Neutrophil (primary cell): ENCODE measurements at regions not wholly inside any gene's neighbourhood (a gene's known extent, or its start where the extent isn't known, plus 50 kb on each side); places are given as distances from the start of the nearest gene placed in this dataset.

Experiments used
- H3K27ac ChIP-seq: fragments of 200-600 bp; sonication (generic); 2 replicates; pipeline ENCODE4 v1.5.1; 2016; ENCODE audit warnings: mild to moderate bottlenecking, moderate library complexity
- H3K27me3 ChIP-seq: fragments of 200-600 bp; sonication (generic); 2 replicates; pipeline ENCODE4 v1.6.0; 2016; ENCODE audit warnings: mild to moderate bottlenecking
- H3K36me3 ChIP-seq: fragments of 200-600 bp; sonication (generic); 2 replicates; pipeline ENCODE4 v1.5.1; 2017
- H3K4me1 ChIP-seq, 2 experiments: fragments of 200-600 bp in 1 of 2; sonication (generic) in 1 of 2; 1 replicate in 1 of 2; 2 replicates in 1 of 2; pipeline versions ENCODE4 v1.5.1 to v1.6.1; 2013 to 2016; ENCODE audit warnings: low read depth in 1 of 2, low read length in 1 of 2, mild to moderate bottlenecking in 1 of 2, moderate library complexity in 1 of 2; ENCODE audit not compliant: control insufficient read depth in 1 of 2, insufficient read depth in 1 of 2
- H3K4me3 ChIP-seq, 2 experiments: fragments of 200-600 bp in 1 of 2; sonication (generic) in 1 of 2; 1 replicate in 1 of 2; 2 replicates in 1 of 2; pipeline ENCODE4 v1.5.1; 2013 to 2016; ENCODE audit warnings: low read depth in 1 of 2, low read length in 1 of 2, mild to moderate bottlenecking in 1 of 2, moderate library complexity in 1 of 2
- H3K9me3 ChIP-seq: fragments of 200-600 bp; sonication (generic); 2 replicates; pipeline ENCODE4 v1.5.1; 2016
- CTCF ChIP-seq: fragments of 200-600 bp; sonication (generic); IDR thresholded peaks from 2 replicates; pipeline ENCODE4 v1.5.1; 2016; ENCODE audit warnings: antibody characterized with exemption

- Histone ChIP-seq H3K4me1 (no peaks in the 10 kb centered on the region), H3K27me3 (no peaks in the 10 kb centered on the region), H3K9me3 (no peaks in the 10 kb centered on the region), H3K27ac (no peak overlapping the region), H3K36me3 (no peaks in the 10 kb centered on the region), H3K4me3 (no peak overlapping the region)
- TF ChIP-seq CTCF = no peak
Observed at GRCh38 chr6:104486035-104486434, 373.7 kb downstream of the HACE1 start.

- H3K36me3 ChIP-seq = no peaks in the 10 kb centered on the region
- no peak for TF ChIP-seq CTCF
- H3K4me3 ChIP-seq = no peak overlapping the region
- no peaks in the 10 kb centered on the region for H3K27me3 ChIP-seq
- no peak overlapping the region for H3K27ac ChIP-seq
- no peaks in the 10 kb centered on the region for H3K9me3 ChIP-seq
- no peaks in the 10 kb centered on the region for H3K4me1 ChIP-seq
Observed at GRCh38 chr6:104484626-104485025, 375.1 kb downstream of the HACE1 start.

DNA sequence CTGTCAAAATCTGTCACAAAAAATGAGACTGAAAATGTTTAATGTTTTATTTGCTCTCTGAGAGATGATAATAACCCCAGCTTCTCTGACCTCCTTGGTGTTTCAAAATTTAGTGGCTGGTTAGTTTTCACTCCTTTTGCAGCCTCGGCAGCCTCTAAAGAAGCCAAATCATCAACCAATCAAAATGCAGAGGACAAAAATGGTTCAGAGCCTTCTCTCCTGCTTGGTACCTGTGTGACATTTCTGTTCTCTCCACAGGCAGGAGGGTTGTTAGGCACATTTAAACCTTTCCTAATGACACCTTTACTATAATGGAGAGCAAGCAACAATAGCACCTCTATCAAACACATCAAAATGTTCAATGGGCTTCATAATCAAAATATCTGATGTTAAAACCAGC lies 375.5 kb downstream of the HACE1 start:
- Histone ChIP-seq H3K4me3 (no peak overlapping the region), H3K4me1 (no peaks in the 10 kb centered on the region), H3K27me3 (no peaks in the 10 kb centered on the region), H3K9me3 (no peaks in the 10 kb centered on the region), H3K27ac (no peak overlapping the region), H3K36me3 (no peaks in the 10 kb centered on the region)
- TF ChIP-seq CTCF = no peak

DNA sequence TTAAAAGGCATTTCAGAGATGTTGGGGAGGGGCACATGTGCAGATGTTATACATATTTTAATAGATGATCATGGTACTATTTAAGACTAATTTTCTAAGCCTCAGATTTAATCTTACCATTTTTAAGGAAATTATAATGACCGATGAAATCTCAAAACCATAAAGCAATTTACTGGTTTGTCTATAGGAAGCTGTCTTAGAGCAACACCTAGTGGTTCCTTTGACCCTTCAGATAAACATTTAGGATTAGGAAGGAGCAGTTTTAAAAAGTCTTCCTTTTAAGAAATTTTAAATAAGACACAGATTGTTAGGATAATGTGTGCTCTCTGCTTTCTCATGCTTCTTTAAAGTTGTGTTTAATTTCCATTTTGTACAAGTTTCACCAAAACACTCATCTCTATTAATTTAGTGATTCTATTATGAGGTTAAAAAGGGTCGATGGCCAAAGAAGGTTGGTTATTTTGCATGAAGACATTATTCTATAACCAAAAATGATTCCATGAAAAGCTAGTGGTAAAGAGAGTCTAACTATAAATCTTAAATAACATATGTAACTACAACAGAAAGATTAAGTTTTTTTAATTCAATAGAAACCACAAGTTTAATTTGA lies 376.4 kb downstream of the HACE1 start:
- Histone ChIP-seq H3K27me3 (no peaks in the 10 kb centered on the region), H3K4me3 (no peak overlapping the region), H3K9me3 (no peaks in the 10 kb centered on the region), H3K27ac (no peak overlapping the region), H3K4me1 (no peaks in the 10 kb centered on the region), H3K36me3 (no peaks in the 10 kb centered on the region)
- TF ChIP-seq CTCF = no peak

GRCh38 chr6:104477569-104477968 lies 382.1 kb downstream of the HACE1 start:
- H3K4me3 ChIP-seq = no peak overlapping the region
- H3K9me3 ChIP-seq = no peaks in the 10 kb centered on the region
- H3K27me3 ChIP-seq = no peaks in the 10 kb centered on the region
- no peaks in the 10 kb centered on the region for H3K36me3 ChIP-seq
- no peak overlapping the region for H3K27ac ChIP-seq
- TF ChIP-seq CTCF = no peak
- H3K4me1 ChIP-seq = no peaks in the 10 kb centered on the region

- Histone ChIP-seq H3K27me3 (no peaks in the 10 kb centered on the region), H3K27ac (no peak overlapping the region), H3K4me3 (no peak overlapping the region), H3K9me3 (no peaks in the 10 kb centered on the region), H3K36me3 (no peaks in the 10 kb centered on the region), H3K4me1 (no peaks in the 10 kb centered on the region)
- no peak for TF ChIP-seq CTCF
Observed at GRCh38 chr6:104473021-104473429, 386.7 kb downstream of the HACE1 start.
